ENCODE measurements at regions not wholly inside any gene's neighbourhood (a gene's known extent, or its start where the extent isn't known, plus 50 kb on each side); places are given as distances from the start of the nearest gene placed in this dataset.
"Not testable (repeated sequence)": the region's sequence is repeated elsewhere in the genome, so short reads cannot be mapped to it uniquely, and the experiment has no call there.

DNA sequence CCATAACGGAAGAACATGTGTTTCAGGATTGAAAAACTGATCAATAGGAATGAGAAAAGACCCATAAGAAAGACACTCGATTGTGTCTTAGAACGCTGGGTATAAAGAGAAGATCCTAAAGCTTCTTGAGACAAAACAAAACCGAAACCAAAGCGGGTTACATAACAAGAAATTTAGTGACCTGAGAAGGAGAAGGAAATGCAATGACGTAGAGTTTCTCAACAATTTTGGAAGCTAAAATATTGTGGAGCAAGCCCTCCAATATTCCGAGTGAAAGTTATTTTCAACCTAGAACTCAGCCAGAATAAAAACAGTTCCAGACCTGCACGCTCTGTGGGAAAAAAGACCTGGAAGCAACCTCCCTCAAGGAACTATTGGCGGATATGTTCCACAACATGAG, 81.9 kb upstream of the FREM1 start:
- Histone ChIP-seq H3K4me3 (ENCODE audit: extremely low read depth in 1 of 4, insufficient read depth in 2 of 4, low read depth in 3 of 4, low read length in 4 of 4) (peak overlapping the region in 2 of 4 experiments; percentile 72 to 85; a peak in 3 of 8 replicates), H2AK5ac (ENCODE audit: low read depth, low read length) (no peak overlapping the region), H3K79me2 (ENCODE audit: control insufficient read depth in 1 of 2, insufficient read depth in 2 of 2, low read length in 2 of 2) (no peaks in the 10 kb centered on the region), H3K9me3 (ENCODE audit: insufficient read depth in 2 of 2, low read depth in 1 of 2, low read length in 1 of 2) (no peaks in the 10 kb centered on the region), H4K91ac (replicated peaks; ENCODE audit: insufficient read length, low read length) (no peak overlapping the region), H3K14ac (ENCODE audit: insufficient read length) (no peak overlapping the region), H3K23me2 (ENCODE audit: low read depth, low read length) (peaks cover 7% of the 10 kb centered on the region; the same call in 1 of the 2 replicates), H2BK20ac (ENCODE audit: low read length) (no peak overlapping the region), H3K23ac (ENCODE audit: insufficient read length) (no peak overlapping the region), H3K27ac (ENCODE audit: low read depth, low read length) (no peak overlapping the region), H2BK5ac (ENCODE audit: low read depth, low read length) (no peak overlapping the region), H4K20me1 (replicated peaks in 1 of 2; ENCODE audit: control insufficient read depth in 1 of 2, insufficient read depth in 2 of 2, low read length in 2 of 2) (no peaks in the 10 kb centered on the region), H3K4ac (replicated peaks; ENCODE audit: insufficient read length, low read depth, low read length) (no peak overlapping the region), H2BK120ac (replicated peaks; ENCODE audit: low read depth, low read length) (no peak overlapping the region), H4K5ac (ENCODE audit: insufficient read length, low read depth, low read length) (no peak overlapping the region), H2BK12ac (ENCODE audit: low read depth, low read length) (no peak overlapping the region), H3K4me2 (ENCODE audit: insufficient read depth in 1 of 2, low read depth in 2 of 2, low read length in 2 of 2) (peak overlapping the region; percentile 72 to 97), H3K18ac (ENCODE audit: extremely low read depth, low read length) (no peak overlapping the region), H2AFZ (ENCODE audit: low read length) (peak overlapping the region; percentile 90), H3K79me1 (ENCODE audit: low read depth, low read length) (no peaks in the 10 kb centered on the region), H3K9ac (replicated peaks in 1 of 4; ENCODE audit: extremely low read depth in 1 of 4, low read depth in 3 of 4, low read length in 3 of 4) (no peak overlapping the region), H4K8ac (ENCODE audit: extremely low read depth, insufficient read depth, low read length) (no peak overlapping the region), H3K56ac (replicated peaks; ENCODE audit: insufficient read length, low read depth, low read length) (no peak overlapping the region), H3K4me1 (replicated peaks in 1 of 4; ENCODE audit: control insufficient read depth in 3 of 4, insufficient read depth in 4 of 4, low read length in 3 of 4) (peaks cover 0 to 2% (median 1%) of the 10 kb centered on the region in 4 experiments; a peak in 2 of 7 replicates), H3K27me3 (replicated peaks in 1 of 4; ENCODE audit: control insufficient read depth in 3 of 4, extremely low read depth in 1 of 4, insufficient read depth in 3 of 4, low read length in 3 of 4) (no peaks in the 10 kb centered on the region; a peak in 1 of 7 replicates), H2BK15ac (ENCODE audit: low read length) (no peak overlapping the region), H3K36me3 (ENCODE audit: control insufficient read depth in 2 of 4, insufficient read depth in 4 of 4, low read length in 3 of 4) (no peaks in the 10 kb centered on the region)
- CTCF ChIA-PET (ENCODE audit: partially characterized antibody), result no interaction called here
- TF ChIP-seq POLR2AphosphoS5 (IDR thresholded peaks at IDR 0.05; ENCODE audit: low read depth, low read length), result no peak
- POLR2A ChIA-PET (ENCODE audit: partially characterized antibody), result no interaction called here
- DNase-seq (ENCODE audit: low read depth in 1 of 2, low spot score in 2 of 2) (no peak), FAIRE-seq (peak; percentile 52)
- 91% methylated on average over 9 of the region's 9 CpGs; no CpG with 5 or more reads in 1 of the 2 experiments for WGBS, 2 experiments (ENCODE audit: extremely low coverage in 1 of 2, insufficient coverage in 1 of 2, insufficient read length in 1 of 2, insufficient replicate concordance in 2 of 2, low coverage in 1 of 2, low lambda C conversion rate in 2 of 2, missing lambda C conversion rate in 1 of 2)

GRCh38 chr9:14990647-14991046, 80.4 kb upstream of the FREM1 start:
- not testable (repeated sequence) for H3K9me3 ChIP-seq (ENCODE audit: insufficient read depth in 2 of 2, low read depth in 1 of 2, low read length in 1 of 2); H4K91ac ChIP-seq (replicated peaks; ENCODE audit: insufficient read length, low read length); H3K4me1 ChIP-seq (replicated peaks in 1 of 4; ENCODE audit: control insufficient read depth in 3 of 4, insufficient read depth in 4 of 4, low read length in 3 of 4); H3K4me3 ChIP-seq (ENCODE audit: extremely low read depth in 1 of 4, insufficient read depth in 2 of 4, low read depth in 3 of 4, low read length in 4 of 4); H2BK120ac ChIP-seq (replicated peaks; ENCODE audit: low read depth, low read length); FAIRE-seq; H3K27ac ChIP-seq (ENCODE audit: low read depth, low read length); H4K8ac ChIP-seq (ENCODE audit: extremely low read depth, insufficient read depth, low read length); H3K79me2 ChIP-seq (ENCODE audit: control insufficient read depth in 1 of 2, insufficient read depth in 2 of 2, low read length in 2 of 2); H2AFZ ChIP-seq (ENCODE audit: low read length); H4K20me1 ChIP-seq (replicated peaks in 1 of 2; ENCODE audit: control insufficient read depth in 1 of 2, insufficient read depth in 2 of 2, low read length in 2 of 2); H3K14ac ChIP-seq (ENCODE audit: insufficient read length); H2AK5ac ChIP-seq (ENCODE audit: low read depth, low read length); H3K79me1 ChIP-seq (ENCODE audit: low read depth, low read length); DNase-seq (ENCODE audit: low read depth in 1 of 2, low spot score in 2 of 2); H2BK20ac ChIP-seq (ENCODE audit: low read length); H3K23me2 ChIP-seq (ENCODE audit: low read depth, low read length); H3K9ac ChIP-seq (replicated peaks in 1 of 4; ENCODE audit: extremely low read depth in 1 of 4, low read depth in 3 of 4, low read length in 3 of 4); H3K36me3 ChIP-seq (ENCODE audit: control insufficient read depth in 2 of 4, insufficient read depth in 4 of 4, low read length in 3 of 4); H3K4me2 ChIP-seq (ENCODE audit: insufficient read depth in 1 of 2, low read depth in 2 of 2, low read length in 2 of 2); H3K27me3 ChIP-seq (replicated peaks in 1 of 4; ENCODE audit: control insufficient read depth in 3 of 4, extremely low read depth in 1 of 4, insufficient read depth in 3 of 4, low read length in 3 of 4); H4K5ac ChIP-seq (ENCODE audit: insufficient read length, low read depth, low read length); H2BK15ac ChIP-seq (ENCODE audit: low read length); H2BK5ac ChIP-seq (ENCODE audit: low read depth, low read length); H3K23ac ChIP-seq (ENCODE audit: insufficient read length); H3K56ac ChIP-seq (replicated peaks; ENCODE audit: insufficient read length, low read depth, low read length); H3K18ac ChIP-seq (ENCODE audit: extremely low read depth, low read length); H3K4ac ChIP-seq (replicated peaks; ENCODE audit: insufficient read length, low read depth, low read length); H2BK12ac ChIP-seq (ENCODE audit: low read depth, low read length)
- WGBS, 2 experiments (ENCODE audit: extremely low coverage in 1 of 2, insufficient coverage in 1 of 2, insufficient read length in 1 of 2, insufficient replicate concordance in 2 of 2, low coverage in 1 of 2, low lambda C conversion rate in 2 of 2, missing lambda C conversion rate in 1 of 2), result 91% methylated on average over 6 of the region's 6 CpGs; no CpG with 5 or more reads in 1 of the 2 experiments
- ChIA-PET CTCF (ENCODE audit: partially characterized antibody) (interaction anchor here (0.9 kb wide), 1 partner anchor 241 kb away, joined by 3 read pairs; no protein-coding TSS in a partner anchor), POLR2A (ENCODE audit: partially characterized antibody) (interaction anchor here (1.0 kb wide), 1 partner anchor 9 kb away, joined by 4 read pairs; no protein-coding TSS in a partner anchor)
